Cardiac muscle cell (in vitro differentiated cells and primary cell): ENCODE measurements at regions not wholly inside any gene's neighbourhood (a gene's known extent, or its start where the extent isn't known, plus 50 kb on each side); places are given as distances from the start of the nearest gene placed in this dataset.

Source experiments
- DNase-seq, 2 donors: peaks; one replicate each; pipeline versions ENCODE4 v3.0.0 to v3.0.0-alpha.2; 2010 to 2017; ENCODE audit warnings: low read depth in 1 of 2, low spot score in 1 of 2
- H3K27ac ChIP-seq: fragments of 200-600 bp; sonication (generic); 2 replicates; pipeline ENCODE4 v1.5.1; 2016
- H3K27me3 ChIP-seq: fragments of 200-600 bp; sonication (generic); 2 replicates; pipeline ENCODE4 v1.6.0; 2016; ENCODE audit warnings: control low read depth
- H3K36me3 ChIP-seq: fragments of 200-600 bp; sonication (generic); 2 replicates; pipeline ENCODE4 v1.5.1; 2016; ENCODE audit warnings: control low read depth
- H3K4me1 ChIP-seq: fragments of 200-600 bp; sonication (generic); 2 replicates; pipeline ENCODE4 v1.8.1; 2017; ENCODE audit warnings: low read depth, mild to moderate bottlenecking, mixed run types
- H3K4me3 ChIP-seq: fragments of 200-600 bp; sonication (generic); 2 replicates; pipeline ENCODE4 v1.5.1; 2016; ENCODE audit warnings: mild to moderate bottlenecking
- H3K9me3 ChIP-seq: fragments of 200-600 bp; sonication (generic); 2 replicates; pipeline ENCODE4 v1.5.1; 2017; ENCODE audit warnings: low read depth, mild to moderate bottlenecking, control low read depth
- CTCF ChIP-seq: IDR thresholded peaks from 2 replicates; pipeline ENCODE4 v1.5.1; 2012; ENCODE audit warnings: low read depth, mild to moderate bottlenecking, low read length

DNA sequence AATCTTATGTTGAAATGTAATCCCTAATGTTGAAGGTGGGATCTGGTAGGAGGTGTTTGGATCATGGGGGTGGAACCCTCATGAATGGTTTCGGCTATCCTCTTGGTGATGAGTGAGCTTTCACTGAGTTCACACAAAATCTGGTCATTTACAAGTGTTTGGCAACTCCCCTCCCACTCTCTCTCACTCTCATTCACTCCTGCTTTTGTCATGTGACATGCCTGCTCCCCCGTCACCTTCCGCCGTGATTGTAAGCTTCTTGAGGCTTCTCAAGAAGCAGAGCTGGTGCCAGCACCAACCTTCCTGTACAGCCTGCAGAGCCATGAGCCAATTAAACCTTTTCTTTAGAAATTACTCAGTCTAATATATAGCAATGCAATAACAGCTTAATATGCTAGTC is 245.4 kb downstream of the BMP4 start:
- TF ChIP-seq CTCF: no peak
- no peak overlapping the region for H3K27ac ChIP-seq
- no peaks in the 10 kb centered on the region for H3K36me3 ChIP-seq
- no peaks in the 10 kb centered on the region for H3K27me3 ChIP-seq
- no peak overlapping the region for H3K4me3 ChIP-seq
- H3K9me3 ChIP-seq: no peaks in the 10 kb centered on the region
- H3K4me1 ChIP-seq: peaks cover 6% of the 10 kb centered on the region
- no peak for DNase-seq

GRCh38 chr14:53710615-53711014 is 246.0 kb downstream of the BMP4 start:
- TF ChIP-seq CTCF: no peak
- H3K27ac ChIP-seq: no peak overlapping the region
- no peak overlapping the region for H3K4me3 ChIP-seq
- H3K36me3 ChIP-seq: no peaks in the 10 kb centered on the region
- DNase-seq: no peak
- H3K9me3 ChIP-seq: no peaks in the 10 kb centered on the region
- peaks cover 6% of the 10 kb centered on the region for H3K4me1 ChIP-seq
- H3K27me3 ChIP-seq: no peaks in the 10 kb centered on the region

DNA sequence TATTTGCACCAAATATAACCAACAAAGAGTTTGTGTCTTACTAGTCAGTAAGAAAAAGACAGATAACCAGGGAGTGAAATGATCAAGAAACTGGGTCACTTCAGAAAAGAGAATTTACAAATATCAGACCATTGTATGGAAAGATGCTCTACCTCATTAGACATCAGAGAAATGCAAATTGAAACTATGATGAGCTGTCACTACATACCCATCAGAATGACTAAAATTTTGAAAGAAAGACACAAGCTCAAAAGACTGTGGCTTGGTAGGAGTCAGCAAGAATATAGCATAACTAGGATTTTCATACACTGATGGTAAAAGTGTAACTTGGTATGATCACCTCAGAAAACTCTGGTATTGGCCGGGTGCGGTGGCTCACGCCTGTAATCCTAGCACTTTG is 247.2 kb downstream of the BMP4 start:
- DNase-seq: no peak
- TF ChIP-seq CTCF: no peak
- Histone ChIP-seq H3K27ac (no peak overlapping the region), H3K9me3 (no peaks in the 10 kb centered on the region), H3K36me3 (no peaks in the 10 kb centered on the region), H3K27me3 (no peaks in the 10 kb centered on the region), H3K4me1 (no peaks in the 10 kb centered on the region), H3K4me3 (no peak overlapping the region)

DNA sequence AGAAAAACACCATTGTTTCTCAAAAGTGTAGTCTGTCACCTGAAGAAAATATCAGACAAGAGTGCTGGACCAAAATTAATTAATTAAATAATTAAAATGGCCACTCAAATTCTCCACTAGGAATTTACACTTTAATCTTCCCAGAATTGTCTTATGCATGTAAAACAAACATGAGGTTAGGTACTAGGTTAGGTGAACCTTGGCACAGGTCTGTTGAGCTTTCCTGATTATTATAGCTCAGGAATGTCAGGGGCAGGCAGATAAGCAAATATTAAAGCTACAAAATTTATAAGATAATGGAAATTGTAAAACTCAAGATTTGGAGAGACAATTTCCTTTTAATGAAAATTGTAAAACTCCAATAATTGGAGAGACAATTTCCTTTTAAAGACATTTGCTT is 253.2 kb downstream of the BMP4 start:
- no peak overlapping the region for H3K27ac ChIP-seq
- no peaks in the 10 kb centered on the region for H3K27me3 ChIP-seq
- no peak for TF ChIP-seq CTCF
- H3K4me3 ChIP-seq: no peak overlapping the region
- H3K36me3 ChIP-seq: no peaks in the 10 kb centered on the region
- H3K4me1 ChIP-seq: no peaks in the 10 kb centered on the region
- DNase-seq: no peak
- H3K9me3 ChIP-seq: no peaks in the 10 kb centered on the region

DNA sequence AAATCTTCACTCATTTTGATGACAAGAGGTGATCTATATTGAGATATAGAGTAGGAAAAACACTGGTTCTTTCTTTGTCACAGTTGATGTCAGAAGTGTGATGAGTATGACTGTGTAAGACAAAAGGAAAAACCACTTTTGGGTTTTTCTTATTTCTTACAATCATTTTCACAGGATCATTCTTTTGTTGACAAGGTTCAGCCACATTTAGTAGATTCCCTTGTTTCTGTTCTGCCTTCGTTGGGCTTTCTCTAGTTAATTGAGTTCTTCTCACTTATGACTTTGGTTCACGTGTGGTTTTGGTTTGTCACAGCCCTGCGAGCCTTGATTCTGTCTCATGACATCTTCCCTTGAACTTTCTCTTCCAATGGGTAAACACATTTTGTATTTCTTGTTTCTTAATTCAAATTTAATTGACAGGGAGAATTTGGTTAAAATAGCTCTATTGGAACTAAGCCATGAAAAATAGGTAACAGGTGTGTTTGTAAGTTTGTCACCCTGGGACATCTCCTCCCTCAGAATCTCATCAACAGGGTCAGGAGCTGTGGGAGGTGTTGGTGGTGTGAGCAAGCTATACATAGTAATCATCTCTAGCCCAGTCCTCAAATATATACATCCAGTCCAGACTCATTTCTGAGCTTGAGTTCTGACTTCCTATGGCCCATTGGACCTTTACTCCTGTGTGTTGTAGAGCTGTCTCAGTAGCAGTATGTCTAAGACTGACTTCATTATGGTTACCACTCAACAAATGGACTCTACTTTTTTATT is 255.3 kb downstream of the BMP4 start:
- no peaks in the 10 kb centered on the region for H3K36me3 ChIP-seq
- no peaks in the 10 kb centered on the region for H3K9me3 ChIP-seq
- no peak overlapping the region for H3K27ac ChIP-seq
- H3K4me1 ChIP-seq: no peaks in the 10 kb centered on the region
- H3K4me3 ChIP-seq: no peak overlapping the region
- no peaks in the 10 kb centered on the region for H3K27me3 ChIP-seq
- DNase-seq: no peak
- TF ChIP-seq CTCF: no peak
